WTC11 (cell line): ENCODE measurements at regions not wholly inside any gene's neighbourhood (a gene's known extent, or its start where the extent isn't known, plus 50 kb on each side); places are given as distances from the start of the nearest gene placed in this dataset.

Source experiments
- ATAC-seq: fragments of 200-7000 bp; cut with Tn5 transposase; 2 replicates; pipeline ENCODE4 v1.10.0; 2021; ENCODE audit warnings: mild to moderate bottlenecking, moderate library complexity
- CTCF ChIA-PET: fragments of 300-600 bp; sonication (Branson Sonifier 250); formaldehyde crosslinking; loops from one replicate; lab custom pipeline; 2021; ENCODE audit warnings: antibody characterized with exemption; lab: Charles Lee
- POLR2A ChIA-PET: fragments of 350-600 bp; sonication (Branson Sonifier 250); formaldehyde crosslinking; loops from one replicate; lab custom pipeline; 2021; ENCODE audit warnings: antibody characterized with exemption; lab: Charles Lee
- DNase-seq: peaks from one replicate; pipeline ENCODE4 v3.0.0; 2021; ENCODE audit warnings: low spot score
- H3K27ac Mint-ChIP-seq: 2 replicates; pipeline ENCODE4 v1.8.0; 2021; ENCODE audit warnings: mixed read lengths
- H3K27me3 Mint-ChIP-seq: 2 replicates; pipeline ENCODE4 v1.8.0; 2021; ENCODE audit warnings: low read depth, mild to moderate bottlenecking, moderate library complexity, mixed read lengths
- H3K36me3 Mint-ChIP-seq: 2 replicates; pipeline ENCODE4 v1.8.0; 2021; ENCODE audit warnings: mixed read lengths
- H3K4me1 Mint-ChIP-seq: 2 replicates; pipeline ENCODE4 v1.8.0; 2022; ENCODE audit warnings: mixed read lengths
- H3K4me3 Mint-ChIP-seq: 2 replicates; pipeline ENCODE4 v1.8.0; 2021; ENCODE audit warnings: mild to moderate bottlenecking, moderate library complexity, mixed read lengths
- H3K9me3 Mint-ChIP-seq: 2 replicates; pipeline ENCODE4 v1.8.0; 2021; ENCODE audit warnings: mixed read lengths
- ATF1 ChIP-seq: sonication (generic); formaldehyde crosslinking; IDR thresholded peaks from 2 replicates; pipeline ENCODE4 v1.8.1; 2023; ENCODE audit warnings: mild to moderate bottlenecking, moderate library complexity, missing genetic modification reagents
- E2F1 ChIP-seq: sonication (generic); formaldehyde crosslinking; IDR thresholded peaks from 2 replicates; pipeline ENCODE4 v1.8.0; 2022; ENCODE audit warnings: mild to moderate bottlenecking, missing genetic modification reagents
- E2F5 ChIP-seq: sonication (generic); formaldehyde crosslinking; IDR thresholded peaks from 2 replicates; pipeline ENCODE4 v1.8.1; 2022; ENCODE audit warnings: mild to moderate bottlenecking, moderate library complexity, missing genetic modification reagents
- FOXP1 ChIP-seq: sonication (generic); formaldehyde crosslinking; IDR thresholded peaks from 2 replicates; pipeline ENCODE4 v1.8.0; 2022; ENCODE audit warnings: missing genetic modification reagents, mild to moderate bottlenecking, moderate library complexity, borderline replicate concordance
- GABPB1 ChIP-seq: sonication (generic); formaldehyde crosslinking; IDR thresholded peaks from 2 replicates; pipeline ENCODE4 v1.8.1; 2023; ENCODE audit warnings: mild to moderate bottlenecking, missing genetic modification reagents
- HMGA2 ChIP-seq: fragments of 250-450 bp; sonication (Bioruptor Pico); IDR thresholded peaks from 2 replicates; pipeline ENCODE4 v1.4.0; 2021; ENCODE audit warnings: mild to moderate bottlenecking, moderate library complexity
- JAZF1 ChIP-seq: fragments of 250-450 bp; sonication (Bioruptor Pico); IDR thresholded peaks from 2 replicates; pipeline ENCODE4 v1.9.0; 2021; ENCODE audit warnings: moderate library complexity, mild to moderate bottlenecking, inconsistent platforms
- NR1H2 ChIP-seq: sonication (generic); formaldehyde crosslinking; IDR thresholded peaks from 2 replicates; pipeline ENCODE4 v1.9.0; 2021; ENCODE audit warnings: mild to moderate bottlenecking, moderate library complexity, missing genetic modification reagents
- NR3C1 ChIP-seq: sonication (generic); formaldehyde crosslinking; conservative IDR thresholded peaks from 2 replicates; pipeline ENCODE4 v1.8.1; 2023; ENCODE audit warnings: low read depth, mild to moderate bottlenecking, missing genetic modification reagents
- PRDM15 ChIP-seq: sonication (generic); formaldehyde crosslinking; IDR thresholded peaks from 2 replicates; pipeline ENCODE4 v1.8.0; 2022; ENCODE audit warnings: missing genetic modification reagents
- RELA ChIP-seq: sonication (generic); formaldehyde crosslinking; IDR thresholded peaks from 2 replicates; pipeline ENCODE4 v1.8.1; 2022; ENCODE audit warnings: missing genetic modification reagents, mild to moderate bottlenecking, borderline replicate concordance
- SMAD3 ChIP-seq: sonication (generic); formaldehyde crosslinking; IDR thresholded peaks from 2 replicates; pipeline ENCODE4 v1.8.0; 2022; ENCODE audit warnings: missing genetic modification reagents, mild to moderate bottlenecking, borderline replicate concordance
- SMAD4 ChIP-seq: sonication (generic); formaldehyde crosslinking; IDR thresholded peaks from 2 replicates; pipeline ENCODE4 v1.8.0; 2022; ENCODE audit warnings: mild to moderate bottlenecking, missing genetic modification reagents
- USF2 ChIP-seq: sonication (generic); formaldehyde crosslinking; IDR thresholded peaks from 2 replicates; pipeline ENCODE4 v1.8.1; 2023; ENCODE audit warnings: mild to moderate bottlenecking, missing genetic modification reagents, moderate library complexity
- ZNF138 ChIP-seq: sonication (generic); formaldehyde crosslinking; conservative IDR thresholded peaks from 2 replicates; pipeline ENCODE4 v1.8.1; 2022; ENCODE audit warnings: mild to moderate bottlenecking, moderate library complexity, missing genetic modification reagents
- ZNF317 ChIP-seq: sonication (generic); formaldehyde crosslinking; IDR thresholded peaks from 2 replicates; pipeline ENCODE4 v1.8.1; 2023; ENCODE audit warnings: low read depth, mild to moderate bottlenecking, moderate library complexity, missing genetic modification reagents, borderline replicate concordance
- ZNF416 ChIP-seq: fragments of 250-450 bp; sonication (Bioruptor Pico); IDR thresholded peaks from 2 replicates; pipeline ENCODE4 v1.9.0; 2021; ENCODE audit warnings: mild to moderate bottlenecking, inconsistent platforms
- ZNF425 ChIP-seq: fragments of 250-450 bp; sonication (Bioruptor Pico); conservative IDR thresholded peaks from 2 replicates; pipeline ENCODE4 v1.9.0; 2021; ENCODE audit warnings: mild to moderate bottlenecking
- ZNF532 ChIP-seq: fragments of 250-450 bp; sonication (Bioruptor Pico); IDR thresholded peaks from 2 replicates; pipeline ENCODE4 v1.9.0; 2021; ENCODE audit warnings: mild to moderate bottlenecking, borderline replicate concordance

GRCh38 chr7:136213012-136213411, 235.9 kb upstream of the MTPN start (continued):
- TF ChIP-seq E2F1 (CRISPR knock-in tag) (no peak), JAZF1 (CRISPR knock-in tag) (no peak), ZNF416 (no peak)

GRCh38 chr7:136210664-136211063, 233.5 kb upstream of the MTPN start:
- H3K27ac Mint-ChIP-seq = no peak overlapping the region
- ATAC-seq (no peak), DNase-seq (no peak)
- no peaks in the 10 kb centered on the region for H3K36me3 Mint-ChIP-seq
- ChIA-PET CTCF (no interaction called here), POLR2A (no interaction called here)
- no peaks in the 10 kb centered on the region for H3K27me3 Mint-ChIP-seq
- H3K4me3 Mint-ChIP-seq = no peak overlapping the region
- no peak for TF ChIP-seq ZNF532 (CRISPR knock-in tag)
- TF ChIP-seq E2F5 (CRISPR knock-in tag) = no peak
- no peak for TF ChIP-seq SMAD3
- no peak for TF ChIP-seq SMAD4 (CRISPR knock-in tag)
- no peak for TF ChIP-seq ZNF425
- no peak for TF ChIP-seq FOXP1
- TF ChIP-seq ZNF138 = no peak
- TF ChIP-seq NR3C1 (CRISPR knock-in tag) = no peak
- no peak for TF ChIP-seq NR1H2 (CRISPR knock-in tag)
- TF ChIP-seq HMGA2 (CRISPR knock-in tag) = no peak
- TF ChIP-seq ZNF317 = no peak
- TF ChIP-seq GABPB1 (CRISPR knock-in tag) = no peak
- TF ChIP-seq RELA (CRISPR knock-in tag) = no peak
- TF ChIP-seq USF2 = no peak
- no peak for TF ChIP-seq PRDM15 (CRISPR knock-in tag)
- TF ChIP-seq ATF1 = no peak
- H3K4me1 Mint-ChIP-seq = no peaks in the 10 kb centered on the region
- 0 out of 2 replicates have a peak, but pooled peaks cover 8% of the 10 kb centered on the region for H3K9me3 Mint-ChIP-seq
